HG03457 (cell line): ENCODE measurements at regions not wholly inside any gene's neighbourhood (a gene's known extent, or its start where the extent isn't known, plus 50 kb on each side); places are given as distances from the start of the nearest gene placed in this dataset.

Experiments
- ATAC-seq: cut with Tn5 transposase; IDR thresholded peaks from one replicate; pipeline ENCODE4 v1.9.1; 2021; ENCODE audit warnings: moderate number of reproducible peaks; ENCODE audit not compliant: unreplicated experiment

DNA sequence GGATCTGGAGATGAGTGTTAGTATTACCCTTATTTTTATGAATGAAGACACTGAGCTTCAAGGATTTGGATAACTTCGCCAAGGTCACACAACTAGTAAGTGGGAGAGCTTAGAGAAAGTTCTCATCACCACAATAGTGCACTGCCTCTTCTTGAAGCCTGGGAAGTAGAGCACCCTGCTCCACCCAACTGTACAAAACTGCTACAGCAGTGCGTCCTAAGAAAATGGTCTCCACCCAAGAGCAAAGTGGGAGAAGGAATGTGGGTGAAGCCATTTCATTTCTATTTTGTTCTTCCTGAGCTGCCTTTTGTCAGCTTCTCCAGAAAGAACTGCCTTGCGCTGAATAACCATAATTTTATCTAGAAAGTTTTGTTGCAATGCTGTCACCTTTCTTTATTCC, 403.9 kb upstream of the FAT3 start:
- ATAC-seq, result no peak

DNA sequence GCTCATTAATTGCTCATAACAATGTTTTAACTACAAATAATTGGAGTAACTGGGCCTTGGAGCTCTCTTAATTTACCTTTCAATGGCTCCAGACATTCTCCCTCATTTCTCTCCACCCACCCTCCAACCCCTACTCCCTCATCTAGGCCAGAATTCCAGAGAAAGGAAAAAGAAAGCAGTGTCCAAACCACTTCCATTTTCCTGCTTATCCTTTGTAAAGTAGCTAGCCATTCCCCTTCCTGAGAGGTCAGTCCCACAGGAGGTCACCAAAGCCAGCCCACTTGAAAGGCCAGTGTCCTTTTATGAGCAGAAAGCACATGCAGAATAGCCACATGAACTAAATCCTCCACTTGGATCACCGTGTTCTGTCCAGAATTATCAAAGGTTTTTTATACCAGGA, 404.8 kb upstream of the FAT3 start:
- ATAC-seq, result no peak

DNA sequence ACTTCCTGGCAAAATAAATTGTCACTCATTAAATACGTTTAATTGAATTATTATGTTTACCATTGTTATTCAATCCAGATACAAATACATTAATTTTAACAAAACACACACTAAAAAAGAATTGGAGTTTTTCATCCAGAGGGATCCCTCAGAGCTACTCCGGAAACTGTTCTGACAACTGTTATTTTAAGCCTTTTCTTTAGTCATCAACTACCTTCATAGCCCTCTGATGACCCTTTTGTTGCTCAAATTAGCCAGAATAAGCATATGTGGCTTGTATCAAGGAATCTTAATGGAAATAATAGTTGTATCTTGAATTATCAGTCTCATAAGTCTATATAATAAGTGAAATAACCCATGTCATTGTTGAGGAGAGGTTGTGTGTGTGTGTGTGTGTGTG, 405.4 kb upstream of the FAT3 start:
- ATAC-seq, result no peak

DNA sequence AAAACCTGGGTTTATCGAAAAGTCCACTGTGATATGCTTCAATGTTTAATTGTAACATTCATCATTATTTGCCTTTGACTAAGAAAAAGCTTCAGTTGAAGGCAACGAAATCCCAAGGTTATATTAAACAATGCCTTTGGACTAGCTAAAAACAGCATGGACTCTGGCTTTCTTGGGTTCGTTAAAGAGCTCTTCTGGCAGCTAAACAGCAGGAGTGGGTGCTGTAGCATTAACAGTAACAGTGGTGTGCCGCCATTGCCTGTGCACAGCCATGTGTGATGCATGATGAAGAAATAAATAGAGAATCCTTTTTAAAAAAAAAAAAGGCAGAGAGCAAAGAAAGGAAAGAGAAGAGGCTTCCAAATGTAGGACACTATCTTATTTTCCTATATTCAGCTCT, 406.6 kb upstream of the FAT3 start:
- no peak for ATAC-seq

DNA sequence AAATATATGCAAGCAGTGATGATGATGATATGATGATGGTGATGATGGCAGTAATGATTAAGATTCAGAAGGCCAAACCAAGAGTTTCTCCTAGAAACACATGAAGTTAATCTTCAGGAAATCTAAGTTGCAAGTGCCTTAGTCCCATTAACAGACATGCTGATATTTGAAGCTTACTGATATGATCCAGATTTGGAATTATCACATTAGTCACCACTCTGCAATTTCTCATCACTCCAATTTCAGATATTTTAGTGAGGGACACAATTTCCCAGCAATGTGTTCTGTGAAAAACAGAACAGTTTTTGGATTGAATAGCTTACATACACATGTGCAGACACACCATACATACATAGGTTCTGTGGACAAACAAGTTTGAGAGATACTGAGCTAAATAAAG, 411.4 kb upstream of the FAT3 start:
- no peak for ATAC-seq

DNA sequence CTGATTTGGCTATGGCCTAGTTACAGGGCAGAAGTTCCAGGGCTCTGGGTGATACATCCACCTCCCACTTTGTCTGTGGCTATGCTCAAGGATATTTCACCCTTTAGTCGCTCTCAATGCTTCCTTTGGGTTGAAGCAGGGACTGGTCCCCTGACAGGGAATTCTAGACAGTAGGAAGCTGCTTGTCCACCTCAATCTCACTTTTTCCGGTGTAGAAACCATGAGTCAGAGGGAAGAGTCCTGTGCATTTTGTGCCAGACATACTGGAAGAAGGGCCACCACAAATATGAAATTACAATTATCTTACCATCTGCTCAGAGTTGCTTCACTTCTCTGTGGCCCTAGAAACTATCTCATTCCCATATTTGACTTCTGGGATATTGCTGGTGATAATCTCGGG, 413.7 kb upstream of the FAT3 start:
- ATAC-seq, result no peak

DNA sequence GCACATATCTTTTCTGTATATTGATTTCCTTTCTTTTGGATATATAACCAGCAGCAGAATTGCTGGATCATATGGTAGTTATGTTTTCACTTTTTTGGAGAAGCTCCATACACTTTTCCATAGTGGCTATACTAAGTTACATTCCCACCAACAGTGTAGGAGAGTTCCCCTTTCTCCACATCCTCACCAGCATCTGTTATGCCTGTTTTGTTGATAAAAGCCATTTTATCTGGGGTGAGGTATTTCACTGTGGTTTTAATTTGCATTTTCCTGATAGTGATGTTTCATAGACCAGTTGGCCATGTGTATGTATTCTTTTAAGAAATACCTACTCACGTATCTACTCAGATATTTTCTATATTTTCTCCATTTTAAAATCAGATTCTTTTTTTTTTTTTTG, 419.3 kb upstream of the FAT3 start:
- ATAC-seq, result no peak

DNA sequence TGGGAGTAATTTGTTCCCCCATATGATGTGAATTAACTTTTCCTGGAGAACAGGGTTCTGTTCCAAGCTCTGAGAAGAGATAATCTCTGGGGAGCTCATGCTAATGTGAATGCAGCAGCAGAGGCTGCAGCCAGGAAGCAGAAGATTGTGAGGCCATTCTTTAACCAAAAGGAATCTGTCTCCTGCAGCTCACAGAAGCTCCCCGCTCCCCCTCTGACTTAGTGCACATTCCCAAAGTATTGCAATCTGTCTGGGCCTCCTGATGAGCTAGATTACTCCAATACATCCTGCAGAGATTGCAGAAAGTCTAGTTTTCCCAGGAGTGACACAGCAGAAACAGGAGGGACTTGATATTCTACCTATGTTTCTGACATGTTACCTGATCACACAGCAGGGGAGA, 420.6 kb upstream of the FAT3 start:
- ATAC-seq, result no peak

DNA sequence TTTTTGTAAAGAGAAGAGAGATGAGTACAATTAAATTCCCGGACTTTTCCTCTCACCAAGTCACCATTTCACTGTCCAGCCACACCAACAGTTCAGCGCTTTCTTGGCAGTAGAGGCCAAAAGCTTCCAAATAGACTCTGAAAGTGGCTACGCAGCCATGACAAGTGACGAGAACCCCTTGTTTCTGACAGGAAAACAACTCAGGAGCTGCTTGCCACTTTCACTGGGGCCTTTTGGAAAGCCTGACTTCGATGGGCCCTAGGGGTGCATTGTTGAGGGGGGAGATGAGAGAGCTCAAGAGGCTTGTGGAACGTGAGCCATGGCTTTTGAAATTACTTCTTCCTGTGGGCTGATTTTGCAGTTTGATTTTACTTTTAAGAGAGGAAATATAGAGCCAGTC, 422.1 kb upstream of the FAT3 start:
- no peak for ATAC-seq

DNA sequence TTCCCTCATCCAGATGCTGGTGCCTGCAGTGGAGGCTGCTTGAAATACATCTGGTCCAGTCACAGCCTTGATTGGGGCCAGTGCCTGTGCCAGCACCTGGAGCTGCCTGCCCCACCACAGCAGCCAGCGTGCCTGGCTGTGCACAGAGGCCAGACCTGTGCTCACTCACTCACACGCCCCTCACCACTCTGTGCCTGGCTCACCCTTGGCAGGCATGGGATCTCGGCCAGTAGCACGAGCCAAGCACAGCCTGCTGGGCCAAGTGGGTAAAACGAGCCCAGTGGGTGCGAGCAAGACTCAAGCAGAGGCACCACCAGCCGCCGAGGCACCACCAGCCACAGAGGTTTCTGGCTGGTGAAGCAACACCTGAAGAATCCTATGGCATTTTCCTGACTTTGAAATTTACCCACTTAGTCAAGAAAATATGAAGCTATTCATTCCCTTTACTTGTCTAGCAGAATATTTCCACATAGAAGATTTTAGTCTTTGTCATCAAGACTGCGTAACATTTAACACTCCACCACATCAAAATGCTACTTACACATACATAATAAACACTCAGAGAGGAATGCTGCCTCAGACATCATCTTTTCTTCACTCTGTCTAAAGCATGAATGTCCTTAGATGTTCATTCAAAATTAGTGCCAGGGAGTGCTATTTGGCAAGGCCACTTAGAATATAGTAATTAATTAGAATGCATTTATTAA, 424.3 kb upstream of the FAT3 start:
- no peak for ATAC-seq

DNA sequence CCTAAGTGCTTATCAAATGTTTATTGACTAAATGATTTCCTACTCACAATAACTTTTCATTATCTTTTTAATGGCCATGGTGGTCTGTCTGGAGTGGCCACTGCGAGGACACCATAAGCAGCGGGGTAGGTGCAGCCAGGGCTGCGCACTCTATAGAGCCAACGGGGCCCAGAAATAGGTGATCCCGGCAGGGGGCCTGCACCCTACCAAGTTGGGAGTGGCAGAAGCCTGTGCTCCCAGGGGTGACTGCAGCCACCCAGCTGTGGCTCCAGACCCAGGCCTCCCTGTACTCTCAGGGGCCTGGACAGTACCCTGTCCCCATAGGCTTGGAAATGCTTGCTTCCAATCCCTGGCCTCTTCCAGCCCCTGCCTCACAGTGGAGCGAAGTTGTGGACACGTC, 426.4 kb upstream of the FAT3 start:
- no peak for ATAC-seq

DNA sequence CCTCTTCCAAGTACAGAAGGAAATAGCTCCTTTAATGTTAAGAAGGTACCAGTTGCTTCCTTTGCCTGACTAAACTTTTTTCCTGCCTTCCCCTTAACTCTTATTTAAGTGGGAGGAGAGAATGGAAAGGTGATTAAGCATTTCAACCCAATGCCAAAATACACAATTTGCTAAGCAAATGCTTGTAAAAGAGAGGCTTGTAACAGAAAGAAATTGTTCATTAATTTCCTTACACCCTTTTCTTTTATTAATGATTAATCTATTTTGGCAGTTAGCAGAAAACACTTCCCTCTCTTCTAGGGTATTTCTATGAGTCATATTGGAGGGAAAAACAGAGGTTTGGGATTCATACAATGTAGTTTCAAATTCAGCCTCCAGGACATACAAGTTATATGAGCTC, 427.6 kb upstream of the FAT3 start:
- ATAC-seq, result no peak

DNA sequence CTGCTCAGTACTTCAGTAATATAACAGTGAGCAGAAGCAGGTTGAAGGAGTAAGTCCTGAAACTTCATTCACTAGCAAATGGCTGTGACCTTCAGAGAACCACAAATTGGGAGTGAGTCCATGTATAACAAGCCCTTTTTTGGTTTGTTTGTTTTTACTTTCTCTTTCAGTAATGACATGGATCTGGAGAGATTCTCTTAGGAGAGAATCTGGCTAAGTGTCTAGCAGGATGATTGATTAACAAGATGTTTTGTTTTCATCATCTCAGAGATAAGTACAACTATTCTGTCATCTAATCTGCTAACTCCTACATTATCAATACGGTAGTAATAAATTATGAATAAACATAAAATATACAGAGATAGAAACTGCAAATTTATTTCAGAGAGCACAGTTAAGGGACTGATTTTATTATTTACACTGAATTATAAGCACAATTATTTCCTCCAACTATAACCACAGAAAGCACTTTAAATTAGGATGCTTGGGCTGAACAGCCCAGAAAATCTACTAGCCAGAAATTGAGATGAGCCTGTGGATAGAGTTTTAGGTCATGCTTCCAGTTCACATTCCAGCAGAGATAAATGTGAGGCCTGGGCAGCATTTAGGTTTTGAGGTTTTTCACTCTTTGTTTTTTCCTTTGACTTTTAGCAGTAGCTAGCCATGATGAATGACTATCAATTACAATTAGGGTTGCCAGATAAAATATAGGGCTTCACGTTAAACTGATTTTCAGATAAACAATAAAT, 429.3 kb upstream of the FAT3 start:
- ATAC-seq, result no peak

DNA sequence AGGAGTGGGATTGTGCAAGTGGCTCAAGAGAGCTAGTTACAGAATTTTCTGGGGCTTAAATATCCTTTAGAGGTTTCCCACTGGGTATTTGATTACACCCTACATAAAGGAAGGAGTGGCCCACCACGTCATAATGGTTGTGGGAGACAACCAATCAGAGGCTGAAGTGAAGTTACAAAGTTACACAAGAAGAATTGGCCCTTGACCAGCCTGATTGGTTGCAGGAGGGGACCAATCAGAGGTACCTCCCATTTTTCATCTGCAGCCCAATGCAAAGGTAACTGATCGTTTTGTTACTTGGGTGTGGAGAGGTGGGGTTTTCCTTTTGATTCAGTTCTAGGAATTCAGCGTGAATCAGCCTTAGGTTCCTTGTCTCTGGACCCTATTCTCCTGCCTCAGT, 430.5 kb upstream of the FAT3 start:
- no peak for ATAC-seq

DNA sequence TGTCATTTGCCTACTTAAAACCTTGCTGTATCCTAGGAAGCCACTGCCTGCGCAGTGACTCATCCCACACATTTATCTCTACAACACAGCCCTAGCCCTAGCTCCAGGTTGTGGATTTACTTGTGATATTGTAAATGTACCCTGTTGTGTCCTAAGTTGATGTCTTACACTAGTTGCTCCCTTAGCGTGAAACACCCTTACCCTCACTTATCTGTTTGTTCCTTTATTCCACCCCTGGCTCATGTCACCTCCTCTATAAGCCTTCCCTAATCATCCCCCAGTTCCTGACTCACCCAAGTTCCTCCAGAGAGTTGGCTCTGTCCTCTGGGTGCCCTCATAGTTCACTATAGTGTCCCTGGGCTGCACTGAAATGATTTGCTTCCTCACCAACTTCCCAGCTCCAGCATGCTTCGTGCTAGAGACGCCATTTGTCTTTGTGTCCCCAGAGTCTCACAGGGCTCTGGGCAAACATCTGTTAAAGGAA, 431.8 kb upstream of the FAT3 start:
- ATAC-seq, result no peak

DNA sequence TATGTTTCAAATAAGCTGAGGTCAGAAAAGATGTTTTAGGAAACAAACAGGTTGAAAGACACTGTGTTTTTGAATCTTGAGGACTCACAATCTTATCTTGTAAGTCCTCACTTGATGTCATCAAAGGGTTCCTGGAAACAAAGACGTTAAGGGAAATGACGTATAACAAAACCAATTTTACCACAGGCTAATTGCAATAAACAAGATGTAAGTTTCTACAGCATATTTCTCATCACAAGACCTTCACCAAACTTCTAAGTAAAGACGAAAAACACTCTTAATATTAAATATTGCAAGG, 433.5 kb upstream of the FAT3 start:
- no peak for ATAC-seq

DNA sequence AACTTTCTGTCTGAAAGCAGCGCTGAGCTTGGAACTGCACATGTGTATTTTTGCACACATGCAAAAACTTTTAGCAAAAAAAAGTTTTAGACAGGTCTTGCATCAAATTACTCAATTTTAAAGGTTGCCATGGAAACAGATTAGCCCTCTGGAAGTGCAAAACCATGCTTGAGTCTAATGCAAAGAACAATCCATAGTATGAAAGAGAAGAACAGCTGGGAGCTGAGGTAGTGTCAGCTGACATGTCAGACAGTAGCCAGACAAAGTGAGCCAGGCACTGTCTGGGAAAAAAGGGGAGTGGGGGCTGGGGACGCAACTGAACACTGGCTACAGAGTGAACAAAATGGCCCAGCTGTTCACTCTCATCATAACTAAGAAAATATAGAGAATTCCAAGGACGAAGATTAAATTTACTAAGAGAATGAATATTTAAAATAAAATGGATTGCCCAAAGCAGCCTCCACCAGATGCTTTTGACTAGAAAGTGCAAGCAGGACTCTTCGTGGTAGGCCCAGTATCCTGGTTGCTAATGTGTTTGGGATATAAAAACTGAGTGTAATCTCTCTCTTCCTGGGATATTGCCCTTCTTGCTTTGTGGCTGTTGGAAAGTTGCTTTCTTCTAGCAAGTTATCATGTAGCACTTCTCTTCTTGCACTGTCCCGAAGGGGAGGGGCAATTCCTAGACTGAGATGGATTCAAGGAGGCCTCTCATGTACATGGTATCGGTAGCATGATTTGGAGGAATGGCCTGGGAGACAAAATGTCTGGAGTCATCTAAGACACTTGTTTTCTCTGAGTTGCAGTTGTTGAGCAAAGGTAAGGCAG, 434.1 kb upstream of the FAT3 start:
- ATAC-seq, result no peak

DNA sequence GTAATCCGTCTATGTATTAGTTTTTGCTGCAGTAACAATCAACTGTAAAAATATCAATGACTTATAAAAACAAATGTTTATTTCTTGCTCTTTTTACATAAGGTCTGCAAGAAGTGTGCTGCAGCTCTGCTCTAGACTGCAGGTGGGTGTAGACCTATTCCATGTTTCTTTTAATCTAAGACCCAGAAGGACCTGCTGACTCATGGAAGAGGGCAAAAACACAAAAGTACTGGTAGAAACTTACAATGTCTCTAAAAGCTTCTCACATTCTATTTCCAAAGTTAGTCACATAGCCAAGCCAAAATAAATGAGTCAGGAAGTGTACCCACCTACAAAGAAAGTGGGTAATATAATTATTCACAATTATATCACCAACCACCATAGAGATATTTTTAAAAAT, 435.9 kb upstream of the FAT3 start:
- no peak for ATAC-seq

DNA sequence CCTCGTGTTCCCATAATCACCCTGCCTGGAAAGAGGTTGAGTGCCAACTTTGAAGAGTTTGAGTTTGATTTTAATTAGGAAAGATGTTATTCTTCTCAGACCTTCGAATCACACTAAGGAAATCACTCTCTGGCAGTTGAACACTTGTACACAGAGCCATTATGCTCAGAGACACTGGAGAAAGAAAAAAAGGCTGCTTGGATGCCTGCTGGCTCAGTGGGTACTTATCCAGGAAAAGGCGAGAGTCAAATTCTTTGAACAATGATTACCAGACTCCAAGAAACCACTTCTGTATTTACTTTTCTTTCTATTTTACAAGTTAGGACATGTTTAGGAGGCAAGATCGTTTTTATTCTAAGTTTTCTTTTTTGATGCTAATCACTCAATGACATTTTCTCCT, 438.5 kb upstream of the FAT3 start:
- ATAC-seq, result no peak

DNA sequence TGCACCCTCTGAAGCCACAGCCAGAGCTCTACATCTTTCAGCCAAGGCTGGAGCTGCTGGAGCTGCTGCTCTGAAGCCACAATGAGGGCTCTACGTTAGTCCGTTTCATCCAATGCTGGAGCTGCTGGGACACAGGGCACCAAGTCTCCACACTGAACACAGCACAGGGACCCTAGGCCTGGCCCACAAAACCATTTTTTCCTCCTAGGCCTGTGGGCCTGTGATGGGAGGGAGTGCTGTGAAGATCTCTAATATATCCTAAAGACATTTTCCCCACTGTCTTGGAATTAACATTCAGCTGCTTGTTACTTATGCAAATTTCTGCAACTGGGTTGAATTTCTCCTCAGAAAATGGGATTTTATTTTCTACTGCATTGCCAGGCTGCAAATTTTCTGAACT, 441.4 kb upstream of the FAT3 start:
- ATAC-seq, result no peak

DNA sequence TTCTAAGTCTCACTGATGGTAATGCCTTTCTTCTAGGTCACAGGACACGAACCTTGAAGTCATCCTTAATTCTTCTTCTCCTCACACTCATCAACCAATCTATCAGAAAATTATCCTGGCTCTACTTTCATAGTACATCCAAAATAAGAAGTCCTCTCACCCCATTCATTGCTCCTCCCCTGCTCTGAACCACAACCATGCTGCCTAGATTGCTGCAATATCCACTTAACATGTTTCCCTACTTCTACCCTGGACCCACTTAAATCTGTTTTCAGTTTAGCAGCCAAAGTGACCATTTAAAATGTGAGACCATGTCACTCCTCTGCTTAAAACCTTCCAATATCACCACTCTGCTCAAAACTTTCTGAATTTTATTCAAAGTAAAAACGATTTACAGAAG, 445.9 kb upstream of the FAT3 start:
- no peak for ATAC-seq

DNA sequence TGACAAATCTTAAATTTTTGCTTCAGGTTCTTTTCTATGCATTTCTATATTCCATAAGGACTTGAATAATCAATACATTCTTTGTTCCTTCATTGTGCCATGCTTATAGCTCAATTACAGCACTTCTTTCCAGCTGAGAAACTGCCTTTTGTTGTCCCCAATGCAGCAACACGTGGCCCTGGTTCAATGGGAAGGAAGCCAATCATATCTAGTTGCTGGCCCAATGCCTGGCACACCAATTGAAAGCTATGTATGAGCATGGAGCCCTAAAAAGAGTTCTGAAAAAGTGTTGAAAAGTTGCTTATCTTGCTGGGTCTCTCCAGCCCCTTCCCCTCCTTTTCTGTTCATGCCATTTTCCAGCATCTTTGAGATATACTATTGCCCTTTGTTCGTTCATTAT, 448.0 kb upstream of the FAT3 start:
- no peak for ATAC-seq
